Lower lobe of right lung (tissue), 2 donors: ENCODE measurements at regions not wholly inside any gene's neighbourhood (a gene's known extent, or its start where the extent isn't known, plus 50 kb on each side); places are given as distances from the start of the nearest gene placed in this dataset.
"Not testable (repeated sequence)": the region's sequence is repeated elsewhere in the genome, so short reads cannot be mapped to it uniquely, and the experiment has no call there.

Source experiments
- ATAC-seq, 2 donors: fragments of 200-7000 bp; cut with Tn5 transposase; one replicate each; pipeline ENCODE4 v1.9.1; 2020 to 2022; ENCODE audit warnings: mild to moderate bottlenecking in 2 of 2, moderate library complexity in 2 of 2
- DNase-seq: peaks from one replicate; pipeline ENCODE4 v3.0.0-alpha.2; 2020
- H3K27ac ChIP-seq: fragments of 200-600 bp; one replicate; pipeline ENCODE4 v1.8.0; 2022
- H3K27me3 ChIP-seq: fragments of 200-600 bp; one replicate; pipeline ENCODE4 v1.8.0; 2022; ENCODE audit warnings: low read depth
- H3K36me3 ChIP-seq: fragments of 200-600 bp; one replicate; pipeline ENCODE4 v1.8.0; 2022; ENCODE audit warnings: mild to moderate bottlenecking
- H3K4me1 ChIP-seq: fragments of 200-600 bp; one replicate; pipeline ENCODE4 v1.8.0; 2022
- H3K4me3 ChIP-seq: fragments of 200-600 bp; one replicate; pipeline ENCODE4 v1.8.0; 2022; ENCODE audit warnings: mild to moderate bottlenecking
- H3K9me3 ChIP-seq: fragments of 200-600 bp; one replicate; pipeline ENCODE4 v1.8.0; 2022
- CTCF ChIP-seq: fragments of 200-600 bp; IDR thresholded peaks from one replicate; pipeline ENCODE4 v1.8.0; 2022; ENCODE audit warnings: antibody characterized with exemption, mild to moderate bottlenecking
- intact Hi-C: fragments of 100-400 bp; cut with DNase I; formaldehyde crosslinking; loops from one replicate; pipeline ENCODE4 v1.11.0; 2022
- donor health status: DM: no; HTN: yes; CAD: no; lungs with severe emphysema.

- no peak for TF ChIP-seq CTCF
- DNase-seq, result no peak
- intact Hi-C loops, result no loop called here
- Histone ChIP-seq H3K4me1 (no peaks in the 10 kb centered on the region), H3K36me3 (no peaks in the 10 kb centered on the region), H3K27me3 (no peaks in the 10 kb centered on the region), H3K27ac (no peak overlapping the region), H3K4me3 (no peak overlapping the region), H3K9me3 (no peaks in the 10 kb centered on the region)
- ATAC-seq, result no peak
Observed at GRCh38 chr14:104268295-104268694, 129.9 kb downstream of the KIF26A start.

GRCh38 chr14:104268725-104269436 is 130.5 kb downstream of the KIF26A start:
- DNase-seq, result peak; percentile 36
- H3K4me1 ChIP-seq, result no peaks in the 10 kb centered on the region
- intact Hi-C loops, result no loop called here
- no peaks in the 10 kb centered on the region for H3K36me3 ChIP-seq
- ATAC-seq, result no peak
- no peaks in the 10 kb centered on the region for H3K27me3 ChIP-seq
- TF ChIP-seq CTCF, result no peak
- H3K9me3 ChIP-seq, result no peaks in the 10 kb centered on the region
- H3K4me3 ChIP-seq, result no peak overlapping the region
- no peak overlapping the region for H3K27ac ChIP-seq

GRCh38 chr14:104269511-104270241 is 131.3 kb downstream of the KIF26A start:
- H3K27ac ChIP-seq, H3K4me1 ChIP-seq, H3K4me3 ChIP-seq, H3K36me3 ChIP-seq, intact Hi-C loops, H3K27me3 ChIP-seq, H3K9me3 ChIP-seq, ATAC-seq: not testable (repeated sequence)
- DNase-seq, result peak; percentile 38

GRCh38 chr14:104271391-104271790 is 133.0 kb downstream of the KIF26A start:
- ATAC-seq (no peak), DNase-seq (no peak)
- no peak overlapping the region for H3K4me3 ChIP-seq
- no peaks in the 10 kb centered on the region for H3K9me3 ChIP-seq
- no peak for TF ChIP-seq CTCF
- no peaks in the 10 kb centered on the region for H3K27me3 ChIP-seq
- intact Hi-C loops, result no loop called here
- no peaks in the 10 kb centered on the region for H3K36me3 ChIP-seq
- H3K27ac ChIP-seq, result no peak overlapping the region
- peaks cover 6% of the 10 kb centered on the region for H3K4me1 ChIP-seq

- H3K27me3 ChIP-seq, result peaks cover 4% of the 10 kb centered on the region
- peaks cover 6% of the 10 kb centered on the region for H3K4me1 ChIP-seq
- no peak for TF ChIP-seq CTCF
- H3K36me3 ChIP-seq, result no peaks in the 10 kb centered on the region
- H3K9me3 ChIP-seq, result no peaks in the 10 kb centered on the region
- no peak for ATAC-seq
- H3K4me3 ChIP-seq, result no peak overlapping the region
- DNase-seq, result no peak
- intact Hi-C loops, result no loop called here
- no peak overlapping the region for H3K27ac ChIP-seq
Observed at GRCh38 chr14:104274806-104275205, 136.4 kb downstream of the KIF26A start.
